Coronary artery (tissue), 2 donors: ENCODE measurements at regions not wholly inside any gene's neighbourhood (a gene's known extent, or its start where the extent isn't known, plus 50 kb on each side); places are given as distances from the start of the nearest gene placed in this dataset.
A peak's percentile ranks its signal among the peaks of the same experiment; 100 is the strongest.

ENCODE experiments used
- DNase-seq: peaks from one replicate; pipeline ENCODE4 v3.0.0-alpha.2; 2017; ENCODE audit warnings: low spot score
- H3K27ac ChIP-seq, 2 donors: fragments of 200-600 bp; sonication (generic); one replicate each; pipeline ENCODE4 v1.5.1; 2016 to 2019
- H3K4me3 ChIP-seq: fragments of 200-600 bp; sonication (generic); 2 replicates; pipeline ENCODE4 v1.5.1; 2016; ENCODE audit warnings: mild to moderate bottlenecking, moderate library complexity
- CTCF ChIP-seq: fragments of 200-600 bp; sonication (generic); IDR thresholded peaks from one replicate; pipeline ENCODE4 v1.5.1; 2019; ENCODE audit warnings: antibody characterized with exemption

DNA sequence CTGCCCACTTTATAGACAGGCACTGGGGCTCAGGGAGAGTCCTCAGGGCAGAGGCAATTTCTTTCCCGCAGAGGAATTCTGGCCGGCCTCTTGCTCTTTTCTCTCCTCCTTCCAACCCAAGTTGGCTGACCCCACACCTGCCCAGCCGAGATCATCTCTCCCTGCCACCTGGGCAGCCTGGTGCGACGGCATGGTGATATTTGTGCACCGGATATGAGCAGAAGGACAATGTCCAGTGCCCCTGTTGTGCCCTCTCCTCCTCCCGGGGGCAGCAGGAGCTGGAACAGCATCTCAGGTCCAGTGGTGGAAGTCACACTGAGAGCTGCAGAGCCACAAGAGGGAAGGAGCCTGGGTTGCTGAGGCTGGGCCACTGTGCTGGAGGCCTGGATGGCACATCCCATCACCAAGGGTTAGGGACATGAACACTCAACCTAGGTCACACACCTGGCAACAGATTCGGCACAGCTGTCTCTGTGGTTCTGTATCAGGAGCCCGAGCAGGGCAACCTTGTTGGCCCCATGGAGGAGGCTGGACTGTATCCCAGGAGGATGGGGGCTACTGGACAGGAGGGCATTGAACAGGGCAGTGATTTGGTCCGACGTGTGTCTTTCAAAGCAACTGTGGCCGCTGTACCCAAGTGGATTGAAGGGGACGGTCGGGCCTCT is 57.7 kb upstream of the DIO3 start:
- no peak overlapping the region for H3K27ac ChIP-seq
- peak; percentile 46 for DNase-seq
- TF ChIP-seq CTCF, result no peak
- H3K4me3 ChIP-seq, result no peak overlapping the region

DNA sequence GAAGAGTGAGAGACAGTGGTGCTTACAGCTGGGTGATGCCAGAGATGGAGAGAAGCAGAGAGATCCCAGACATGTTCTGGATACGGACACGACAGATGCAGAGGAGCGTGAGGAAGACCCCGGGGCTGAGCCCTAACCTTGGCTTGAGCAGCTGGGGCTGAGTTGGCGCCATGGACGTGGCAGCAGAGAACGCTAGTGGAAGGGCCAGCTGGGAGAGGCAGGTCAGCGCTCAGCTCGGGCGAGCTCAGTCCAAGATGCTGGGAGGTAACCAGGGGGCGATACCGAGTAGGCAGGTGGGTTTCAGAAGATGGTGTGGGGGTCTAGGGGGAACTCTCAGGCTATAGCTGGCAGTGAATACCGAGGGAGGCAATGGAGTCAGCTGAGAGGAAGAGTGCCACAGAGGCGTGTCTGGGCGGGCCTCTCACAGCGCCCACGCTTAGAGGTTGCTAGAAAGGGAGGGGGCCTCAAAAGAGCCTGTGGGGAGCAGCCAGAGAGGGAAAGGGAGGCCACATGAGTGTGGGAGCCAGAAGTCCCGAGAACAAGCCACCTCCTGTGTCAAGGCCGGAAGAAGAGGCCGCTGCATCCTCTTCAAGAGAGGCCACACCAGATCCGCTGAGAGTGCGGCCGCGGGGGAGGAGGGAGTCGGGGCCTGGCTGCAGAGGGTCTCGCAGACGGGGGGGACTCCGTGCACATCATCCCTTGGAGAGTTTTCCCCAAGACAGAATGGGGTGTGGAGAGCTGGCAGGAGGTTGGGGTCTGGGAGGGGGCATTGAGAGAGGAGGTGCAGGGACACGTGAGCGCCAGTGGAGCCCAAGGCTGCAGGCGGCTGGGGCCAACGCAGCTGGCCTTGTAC is 57.0 kb upstream of the DIO3 start:
- peak; percentile 68 for DNase-seq
- Histone ChIP-seq H3K4me3 (no peak overlapping the region), H3K27ac (no peak overlapping the region)
- no peak for TF ChIP-seq CTCF

GRCh38 chr14:101505236-101505970 is 55.9 kb upstream of the DIO3 start:
- Histone ChIP-seq H3K4me3 (no peak overlapping the region), H3K27ac (peak overlapping the region in 1 of 2 donors; percentile 11)
- DNase-seq, result peak; percentile 69
- TF ChIP-seq CTCF, result no peak

- TF ChIP-seq CTCF, result no peak
- Histone ChIP-seq H3K4me3 (no peak overlapping the region), H3K27ac (peak overlapping the region in 1 of 2 donors; percentile 35)
- peak; percentile 70 for DNase-seq
Observed at GRCh38 chr14:101506211-101506925, 54.9 kb upstream of the DIO3 start.

GRCh38 chr14:101506926-101507835 is 54.1 kb upstream of the DIO3 start:
- TF ChIP-seq CTCF, result no peak

DNA sequence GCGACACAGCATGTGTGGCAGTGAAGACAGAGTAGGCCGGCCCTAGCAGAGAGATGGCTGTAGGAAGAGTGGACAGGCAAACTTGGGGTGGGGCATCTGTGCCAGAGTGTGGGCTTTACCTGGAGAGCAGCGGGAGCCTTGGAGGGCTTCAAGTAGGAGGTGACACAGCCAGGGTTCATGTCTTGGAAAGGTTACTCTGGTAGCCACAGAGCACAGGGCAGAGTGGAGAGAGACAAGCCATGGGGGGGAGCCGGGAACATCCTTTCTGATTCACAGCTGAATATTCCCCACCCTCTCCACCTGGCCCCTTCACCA is 53.5 kb upstream of the DIO3 start:
- Histone ChIP-seq H3K4me3 (no peak overlapping the region), H3K27ac (peak overlapping the region in 1 of 2 donors; percentile 21)
- no peak for DNase-seq
- TF ChIP-seq CTCF, result no peak

More at GRCh38 chr14:101506926-101507835, 54.1 kb upstream of the DIO3 start:
- Histone ChIP-seq H3K27ac (peak overlapping the region in 1 of 2 donors; percentile 35), H3K4me3 (no peak overlapping the region)
- DNase-seq, result peak; percentile 79
